ENCODE measurements at regions not wholly inside any gene's neighbourhood (a gene's known extent, or its start where the extent isn't known, plus 50 kb on each side); places are given as distances from the start of the nearest gene placed in this dataset.

DNA sequence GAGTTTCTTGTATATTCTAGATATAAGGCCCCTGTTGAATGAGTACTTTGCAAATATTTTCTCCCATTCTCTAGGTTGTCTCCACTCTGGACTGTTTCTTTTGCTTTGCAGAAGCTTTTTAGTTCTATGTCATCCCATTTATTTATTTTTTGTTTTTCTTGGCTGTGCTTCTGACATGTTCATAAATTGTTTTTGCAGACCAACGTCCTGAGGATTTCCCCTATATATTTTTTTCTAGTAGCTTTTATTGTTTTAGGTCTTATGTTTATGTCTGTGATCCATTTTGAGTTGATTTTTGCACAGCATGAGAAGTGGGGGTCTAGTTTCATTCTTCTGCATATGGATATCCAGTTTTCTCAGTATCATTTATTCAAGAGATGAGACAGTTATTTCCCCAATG, 70.4 kb upstream of the BTG1 start:
- DNase-seq (ENCODE audit: extremely low read depth, low read depth), result no peak

GRCh38 chr12:92215358-92215757, 69.7 kb upstream of the BTG1 start:
- DNase-seq (ENCODE audit: extremely low read depth, low read depth), result no peak

DNA sequence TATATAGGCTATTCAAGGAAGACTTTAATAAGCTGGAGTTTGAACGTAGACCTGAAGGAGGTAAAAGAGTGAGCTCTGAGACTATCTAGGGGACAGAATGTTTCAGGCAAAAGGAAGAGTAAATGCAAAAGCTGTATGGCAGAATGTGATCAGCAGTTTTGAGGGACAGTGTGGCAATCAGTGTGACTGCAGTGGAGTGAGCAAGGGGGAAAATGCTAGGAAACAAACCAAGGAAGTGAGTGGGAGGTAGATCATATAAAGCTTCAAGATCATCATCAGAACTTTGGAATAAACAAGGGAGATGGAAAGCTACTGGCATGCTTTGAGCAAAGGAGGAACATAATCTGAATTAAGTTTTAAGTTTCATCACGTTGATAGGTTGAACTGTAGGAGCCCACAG, 67.5 kb upstream of the BTG1 start:
- no peak for DNase-seq (ENCODE audit: extremely low read depth, low read depth)

GRCh38 chr12:92210071-92210470, 64.4 kb upstream of the BTG1 start:
- no peak for DNase-seq (ENCODE audit: extremely low read depth, low read depth)

DNA sequence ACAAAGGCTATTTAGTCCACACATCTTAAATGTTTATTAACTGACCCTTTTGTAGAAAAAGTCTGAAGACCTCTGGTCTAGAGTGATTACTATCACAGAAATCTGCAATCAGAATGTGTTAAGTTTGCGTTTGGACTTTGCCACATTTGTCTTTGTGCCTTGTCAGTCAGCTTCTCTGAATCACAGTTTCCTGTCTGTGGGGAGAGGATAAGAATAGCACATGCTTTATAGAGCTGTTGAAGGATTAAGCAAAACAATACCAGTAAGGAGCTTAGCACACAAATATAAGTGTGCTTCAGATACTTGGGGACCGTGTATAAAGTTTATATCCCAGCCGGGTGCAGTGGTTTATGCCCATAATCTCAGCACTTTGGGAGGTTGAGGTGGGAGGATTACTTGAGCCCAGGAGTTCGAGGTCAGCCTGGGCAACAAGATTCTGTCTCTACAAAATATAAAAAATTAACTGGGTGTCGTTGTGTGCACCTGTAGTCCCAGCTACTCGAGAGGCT, 63.0 kb upstream of the BTG1 start:
- peak; percentile 24 for DNase-seq (ENCODE audit: extremely low read depth, low read depth)

DNA sequence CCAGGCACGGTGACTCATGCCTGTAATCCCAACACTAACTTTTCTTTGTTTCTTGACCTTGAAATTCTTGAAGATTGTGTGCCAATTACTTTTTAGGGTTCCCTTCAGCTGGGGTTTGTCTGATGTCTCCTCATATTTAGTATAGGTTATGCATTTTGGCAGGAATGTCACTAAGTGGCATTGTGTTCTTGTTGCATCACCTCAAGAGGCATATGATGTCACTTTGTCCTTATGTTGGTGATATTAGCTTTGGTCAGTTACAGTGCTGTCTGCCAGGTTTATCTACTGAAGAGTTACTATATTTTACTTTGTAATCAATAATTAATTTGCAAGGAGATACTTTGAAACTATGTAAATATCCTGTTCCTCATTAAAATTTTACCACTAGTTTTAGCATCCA, 61.0 kb upstream of the BTG1 start:
- no peak for DNase-seq (ENCODE audit: extremely low read depth, low read depth)

DNA sequence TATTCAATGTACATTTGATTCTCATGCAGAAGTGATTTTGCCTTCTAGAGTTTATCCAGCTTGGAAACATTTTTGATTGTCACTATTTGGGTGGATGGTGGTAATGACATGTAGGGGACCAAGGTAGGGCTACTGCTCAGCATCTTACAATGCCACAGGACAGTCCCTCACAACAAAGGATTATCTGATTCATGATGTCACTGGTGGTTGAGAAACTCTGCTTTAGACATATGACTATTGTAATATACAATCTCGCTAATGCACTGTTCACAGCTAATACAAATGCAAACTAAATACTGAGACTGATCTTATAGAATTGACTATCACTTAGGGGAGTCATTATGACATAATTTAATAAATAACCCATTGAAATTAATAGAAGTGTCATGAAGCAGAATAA, 60.4 kb upstream of the BTG1 start:
- no peak for DNase-seq (ENCODE audit: extremely low read depth, low read depth)

GRCh38 chr12:92199819-92200576, 54.4 kb upstream of the BTG1 start:
- DNase-seq (ENCODE audit: extremely low read depth, low read depth), result no peak

DNA sequence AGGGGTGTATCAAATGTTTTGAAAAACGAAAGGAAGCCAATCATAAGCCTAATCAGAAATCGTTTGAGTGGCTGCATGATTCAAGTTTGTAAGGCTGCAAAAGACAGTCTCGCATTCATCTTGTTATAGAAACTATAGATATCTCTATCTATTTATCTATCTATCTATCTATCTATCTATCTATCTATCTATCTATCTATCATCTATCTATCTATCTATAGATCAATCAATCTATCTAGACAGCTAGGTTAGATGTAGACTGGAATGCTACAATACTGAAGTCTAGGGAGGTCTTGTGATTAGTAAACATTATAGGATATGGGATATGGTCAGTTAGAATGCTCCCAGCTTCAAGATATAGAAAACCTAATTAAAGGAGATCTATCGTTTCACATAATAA, 52.2 kb upstream of the BTG1 start:
- DNase-seq (ENCODE audit: extremely low read depth, low read depth), result no peak

GRCh38 chr12:92196368-92196767, 50.7 kb upstream of the BTG1 start:
- no peak for DNase-seq (ENCODE audit: extremely low read depth, low read depth)

Measured in NCI-H460 (cell line).